Breast epithelium (tissue), 3 donors: ENCODE measurements at regions not wholly inside any gene's neighbourhood (a gene's known extent, or its start where the extent isn't known, plus 50 kb on each side); places are given as distances from the start of the nearest gene placed in this dataset.

Experiments
- POLR2A ChIP-seq: fragments of 450-650 bp; IDR thresholded peaks from one replicate; pipeline ENCODE4 v1.6.1; 2016; ENCODE audit warnings: antibody characterized with exemption, mild to moderate bottlenecking, moderate library complexity
- POLR2AphosphoS5 ChIP-seq, 3 donors: sonication (generic); formaldehyde crosslinking; IDR thresholded peaks; one replicate each; pipeline ENCODE4 v1.6.1; 2017; ENCODE audit warnings: antibody characterized with exemption in 3 of 3

GRCh38 chr5:33072296-33072695 lies 361.2 kb downstream of the NPR3 start:
- TF ChIP-seq POLR2AphosphoS5 (IDR thresholded peaks at IDR 0.05) = no peak
- TF ChIP-seq POLR2A = no peak
